ENCODE measurements at regions not wholly inside any gene's neighbourhood (a gene's known extent, or its start where the extent isn't known, plus 50 kb on each side); places are given as distances from the start of the nearest gene placed in this dataset.

DNA sequence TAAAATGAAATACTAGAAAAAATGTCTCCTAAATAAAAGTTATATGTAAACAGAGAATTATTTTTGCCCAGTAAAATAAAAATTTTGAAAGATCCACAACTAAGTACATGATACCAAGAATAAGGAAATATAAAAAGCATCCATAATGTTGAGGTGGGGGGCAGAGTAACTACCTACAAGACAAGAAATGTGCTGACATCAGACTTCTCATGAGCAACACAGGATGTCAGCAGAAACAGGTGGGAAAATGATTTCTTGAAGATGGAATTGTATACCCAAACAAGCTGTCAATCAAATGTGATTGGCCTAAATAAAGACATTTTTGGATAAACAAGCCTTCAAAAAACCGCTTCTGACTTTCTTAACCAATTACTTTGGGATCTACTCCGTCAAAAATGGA is 143.9 kb upstream of the LIPC start:
- H3K4me3 ChIP-seq (ENCODE audit: low read depth, low read length) = no peak overlapping the region
- TF ChIP-seq, protein P1, sequence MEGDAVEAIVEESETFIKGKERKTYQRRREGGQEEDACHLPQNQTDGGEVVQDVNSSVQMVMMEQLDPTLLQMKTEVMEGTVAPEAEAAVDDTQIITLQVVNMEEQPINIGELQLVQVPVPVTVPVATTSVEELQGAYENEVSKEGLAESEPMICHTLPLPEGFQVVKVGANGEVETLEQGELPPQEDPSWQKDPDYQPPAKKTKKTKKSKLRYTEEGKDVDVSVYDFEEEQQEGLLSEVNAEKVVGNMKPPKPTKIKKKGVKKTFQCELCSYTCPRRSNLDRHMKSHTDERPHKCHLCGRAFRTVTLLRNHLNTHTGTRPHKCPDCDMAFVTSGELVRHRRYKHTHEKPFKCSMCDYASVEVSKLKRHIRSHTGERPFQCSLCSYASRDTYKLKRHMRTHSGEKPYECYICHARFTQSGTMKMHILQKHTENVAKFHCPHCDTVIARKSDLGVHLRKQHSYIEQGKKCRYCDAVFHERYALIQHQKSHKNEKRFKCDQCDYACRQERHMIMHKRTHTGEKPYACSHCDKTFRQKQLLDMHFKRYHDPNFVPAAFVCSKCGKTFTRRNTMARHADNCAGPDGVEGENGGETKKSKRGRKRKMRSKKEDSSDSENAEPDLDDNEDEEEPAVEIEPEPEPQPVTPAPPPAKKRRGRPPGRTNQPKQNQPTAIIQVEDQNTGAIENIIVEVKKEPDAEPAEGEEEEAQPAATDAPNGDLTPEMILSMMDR (IDR thresholded peaks at IDR 0.05; ENCODE audit: borderline replicate concordance, insufficient read depth, low read depth, low read length) = no peak

DNA sequence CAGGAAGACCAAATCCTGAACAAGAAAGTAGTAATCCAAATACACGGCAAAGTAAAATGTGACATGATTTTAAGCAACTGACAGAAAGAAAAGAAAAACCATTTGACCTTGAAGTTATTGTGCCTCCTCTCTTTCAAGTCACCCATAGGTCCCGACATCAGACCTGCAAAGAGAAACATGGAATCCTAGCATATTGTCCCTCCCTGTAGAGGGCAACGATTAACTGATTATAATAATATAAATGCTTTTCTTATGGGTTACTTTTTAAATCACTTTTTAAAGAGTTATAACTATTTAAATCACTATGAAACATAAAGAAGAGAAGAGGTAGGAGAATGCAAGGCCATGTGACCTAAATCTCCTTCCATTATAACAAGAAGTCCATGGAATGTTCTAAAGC is 143.2 kb upstream of the LIPC start:
- TF ChIP-seq, protein P1 (IDR thresholded peaks at IDR 0.05; ENCODE audit: borderline replicate concordance, insufficient read depth, low read depth, low read length) = no peak
- no peak overlapping the region for H3K4me3 ChIP-seq (ENCODE audit: low read depth, low read length)

DNA sequence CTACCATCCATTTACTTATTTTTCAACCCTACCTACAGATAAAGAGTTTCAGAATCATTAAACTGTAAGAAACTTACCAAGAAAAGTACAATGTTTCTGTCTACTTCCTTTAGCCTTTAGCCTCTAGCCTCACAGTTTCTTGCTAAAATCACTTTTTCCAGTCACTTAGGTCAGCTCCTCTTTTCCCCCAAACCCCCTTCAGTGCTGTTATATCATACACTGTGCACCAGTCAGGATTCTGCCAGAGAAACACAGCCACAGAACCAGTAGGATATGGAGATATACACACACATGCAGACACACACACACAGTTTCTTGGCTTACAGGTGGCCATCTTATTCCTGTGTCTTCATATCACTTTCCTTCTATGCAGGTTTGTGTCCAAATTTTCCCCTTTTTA is 139.9 kb upstream of the LIPC start:
- no peak overlapping the region for H3K4me3 ChIP-seq (ENCODE audit: low read depth, low read length)
- TF ChIP-seq, protein P1 (IDR thresholded peaks at IDR 0.05; ENCODE audit: borderline replicate concordance, insufficient read depth, low read depth, low read length) = no peak

DNA sequence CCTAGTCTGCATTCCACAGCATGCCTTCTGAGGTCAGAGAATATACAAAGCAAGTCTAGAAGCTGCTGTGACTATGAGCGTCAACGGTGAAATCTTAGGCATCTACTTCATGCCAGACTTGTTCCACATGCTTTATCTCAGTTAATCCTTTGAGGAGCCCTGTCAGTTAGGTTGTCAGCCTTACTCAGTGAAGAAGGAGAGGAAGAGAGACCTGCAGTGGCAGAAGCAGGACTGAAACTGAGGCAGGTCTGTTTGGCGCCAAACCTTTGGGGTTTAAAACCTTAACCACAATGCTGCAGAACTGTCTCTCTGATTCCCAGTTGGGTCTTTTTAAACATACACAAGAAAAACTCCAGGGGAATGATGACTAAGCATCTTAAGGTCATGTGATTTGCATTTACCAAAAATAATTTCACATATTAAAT is 139.0 kb upstream of the LIPC start:
- TF ChIP-seq, protein P1 (IDR thresholded peaks at IDR 0.05; ENCODE audit: borderline replicate concordance, insufficient read depth, low read depth, low read length) = no peak
- no peak overlapping the region for H3K4me3 ChIP-seq (ENCODE audit: low read depth, low read length)

DNA sequence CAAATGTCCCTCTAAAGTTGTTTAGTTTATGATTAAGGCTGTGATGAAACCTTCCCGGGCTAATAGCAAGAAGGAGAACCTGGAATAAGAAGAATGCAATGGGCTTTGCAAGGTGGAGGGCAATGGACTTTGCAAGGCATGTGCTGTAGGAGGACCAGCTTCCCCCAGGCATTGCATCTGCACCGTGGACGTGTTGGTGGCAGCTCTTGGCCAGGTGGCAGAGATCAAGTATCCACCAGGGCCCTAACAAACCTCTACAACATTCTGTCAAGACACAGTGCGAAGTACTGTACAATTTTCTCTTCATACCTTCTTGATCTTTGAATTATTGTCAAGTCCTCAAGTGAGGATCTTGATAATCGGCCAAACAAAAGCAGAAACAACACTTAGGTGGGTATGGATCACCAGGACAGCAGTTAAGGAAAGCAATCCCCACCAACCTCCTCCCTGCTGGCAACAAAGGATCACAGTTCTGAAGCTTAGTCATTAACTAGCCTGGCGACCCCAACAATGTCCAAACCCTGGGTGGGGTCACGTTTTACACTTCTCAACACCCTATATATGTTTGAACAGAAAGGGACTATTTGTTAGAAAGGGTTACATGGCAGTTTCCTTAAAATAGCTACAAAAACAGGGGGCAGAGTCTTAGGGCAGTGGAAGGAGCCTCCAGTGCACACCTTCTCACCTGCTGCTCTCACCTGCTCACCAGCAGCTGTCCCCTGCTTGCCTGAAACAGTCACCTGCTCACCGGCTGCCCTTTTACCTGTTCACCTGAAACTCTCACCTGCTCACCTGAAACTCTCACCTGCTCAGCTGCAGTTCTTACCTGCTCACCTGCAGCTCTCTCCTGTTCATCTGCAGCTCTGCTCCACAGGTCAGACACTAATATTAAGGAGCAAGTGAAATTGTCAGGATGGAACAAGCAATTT is 137.9 kb upstream of the LIPC start:
- TF ChIP-seq, protein P1 (IDR thresholded peaks at IDR 0.05; ENCODE audit: borderline replicate concordance, insufficient read depth, low read depth, low read length) = no peak
- no peak overlapping the region for H3K4me3 ChIP-seq (ENCODE audit: low read depth, low read length)

GRCh38 chr15:58294681-58295254 is 137.0 kb upstream of the LIPC start:
- H3K4me3 ChIP-seq (ENCODE audit: low read depth, low read length) = no peak overlapping the region
- TF ChIP-seq, protein P1 (IDR thresholded peaks at IDR 0.05; ENCODE audit: borderline replicate concordance, insufficient read depth, low read depth, low read length) = no peak
